Breast epithelium (tissue), 3 donors: ENCODE measurements at regions not wholly inside any gene's neighbourhood (a gene's known extent, or its start where the extent isn't known, plus 50 kb on each side); places are given as distances from the start of the nearest gene placed in this dataset.

Experiments
- CTCF ChIP-seq, 3 donors: fragments of 450-650 bp; IDR thresholded peaks; one replicate each; pipeline ENCODE4 v1.5.1; 2016 to 2017; ENCODE audit warnings: antibody characterized with exemption in 3 of 3, mild to moderate bottlenecking in 3 of 3, moderate library complexity in 3 of 3
- POLR2AphosphoS5 ChIP-seq, 3 donors: sonication (generic); formaldehyde crosslinking; IDR thresholded peaks; one replicate each; pipeline ENCODE4 v1.6.1; 2017; ENCODE audit warnings: antibody characterized with exemption in 3 of 3

- TF ChIP-seq CTCF (IDR thresholded peaks at IDR 0.05) (no peak), POLR2AphosphoS5 (IDR thresholded peaks at IDR 0.05) (no peak)
Observed at GRCh38 chr12:114293073-114293472, 112.9 kb downstream of the TBX5 start.
